OCI-LY1 (cell line): ENCODE measurements at regions not wholly inside any gene's neighbourhood (a gene's known extent, or its start where the extent isn't known, plus 50 kb on each side); places are given as distances from the start of the nearest gene placed in this dataset.

Experiments
- H2AFZ ChIP-seq: fragments of 200-600 bp; sonication (generic), shearing (Covaris generic); 2 replicates; pipeline ENCODE4 v1.6.0; 2014; ENCODE audit warnings: antibody characterized with exemption, mild to moderate bottlenecking, low read length
- H3F3A ChIP-seq: fragments of 200-600 bp; sonication (generic), shearing (Covaris generic); 2 replicates; pipeline ENCODE4 v1.6.0; 2014; ENCODE audit warnings: mild to moderate bottlenecking, antibody characterized with exemption, low read length, moderate library complexity; ENCODE audit not compliant: insufficient read depth
- H3K27ac ChIP-seq: fragments of 200-600 bp; sonication (generic); 2 replicates; pipeline ENCODE4 v1.5.1; 2014; ENCODE audit warnings: low read length, mixed run types, mild to moderate bottlenecking, low read depth; ENCODE audit not compliant: poor library complexity, severe bottlenecking
- H3K27me3 ChIP-seq: fragments of 200-600 bp; sonication (generic); 2 replicates; pipeline ENCODE4 v1.6.0; 2014; ENCODE audit warnings: antibody characterized with exemption, mild to moderate bottlenecking, low read length, moderate library complexity; ENCODE audit not compliant: insufficient read depth
- H3K36me3 ChIP-seq: fragments of 200-600 bp; sonication (generic); 2 replicates; pipeline ENCODE4 v1.6.1; 2014; ENCODE audit warnings: mild to moderate bottlenecking, antibody characterized with exemption, low read length, moderate library complexity, mixed read lengths; ENCODE audit not compliant: insufficient read depth
- H3K4me1 ChIP-seq: fragments of 200-600 bp; sonication (generic); 2 replicates; pipeline ENCODE4 v1.5.1; 2014; ENCODE audit warnings: mild to moderate bottlenecking, low read length, moderate library complexity; ENCODE audit not compliant: insufficient read depth, severe bottlenecking
- H3K4me2 ChIP-seq: fragments of 200-600 bp; sonication (generic), shearing (Covaris generic); 2 replicates; pipeline ENCODE4 v1.6.1; 2014; ENCODE audit warnings: low read length
- H3K4me3 ChIP-seq: fragments of 200-600 bp; sonication (generic); 2 replicates; pipeline ENCODE4 v1.5.1; 2014; ENCODE audit warnings: low read length, low read depth, mild to moderate bottlenecking, mixed read lengths; ENCODE audit not compliant: poor library complexity, severe bottlenecking
- H3K79me2 ChIP-seq: fragments of 200-600 bp; shearing (Covaris generic); 2 replicates; pipeline ENCODE4 v1.6.1; 2016; ENCODE audit warnings: mixed run types, low read length, mixed read lengths; ENCODE audit not compliant: insufficient read depth
- H3K9ac ChIP-seq: fragments of 200-600 bp; sonication (generic), shearing (Covaris generic); 2 replicates; pipeline ENCODE4 v1.6.1; 2014; ENCODE audit warnings: mild to moderate bottlenecking, low read length, mixed read lengths
- H3K9me2 ChIP-seq: fragments of 200-600 bp; sonication (generic), shearing (Covaris generic); 2 replicates; pipeline ENCODE4 v1.6.1; 2014; ENCODE audit warnings: low read depth, mild to moderate bottlenecking, low read length, mixed read lengths
- H3K9me3 ChIP-seq: fragments of 200-600 bp; shearing (Covaris generic); 2 replicates; pipeline ENCODE4 v1.6.1; 2014; ENCODE audit warnings: low read length, mixed read lengths
- H4K20me1 ChIP-seq: fragments of 200-600 bp; sonication (generic), shearing (Covaris generic); 2 replicates; pipeline ENCODE4 v1.6.0; 2016; ENCODE audit warnings: mild to moderate bottlenecking, low read length; ENCODE audit not compliant: insufficient read depth
- EZH2 ChIP-seq: fragments of 200-600 bp; sonication (generic), shearing (Covaris generic); IDR thresholded peaks from 2 replicates; pipeline ENCODE4 v1.8.0; 2017; ENCODE audit warnings: borderline replicate concordance, mixed run types, mild to moderate bottlenecking, antibody characterized with exemption, low read length, moderate library complexity, mixed read lengths
- TF ChIP-seq, protein P1 (sequence below): fragments of 200-600 bp; sonication (generic), shearing (Covaris generic); IDR thresholded peaks from 2 replicates; pipeline ENCODE4 v1.5.1; 2017; ENCODE audit warnings: mild to moderate bottlenecking, antibody characterized with exemption, low read length, moderate library complexity, mixed read lengths

DNA sequence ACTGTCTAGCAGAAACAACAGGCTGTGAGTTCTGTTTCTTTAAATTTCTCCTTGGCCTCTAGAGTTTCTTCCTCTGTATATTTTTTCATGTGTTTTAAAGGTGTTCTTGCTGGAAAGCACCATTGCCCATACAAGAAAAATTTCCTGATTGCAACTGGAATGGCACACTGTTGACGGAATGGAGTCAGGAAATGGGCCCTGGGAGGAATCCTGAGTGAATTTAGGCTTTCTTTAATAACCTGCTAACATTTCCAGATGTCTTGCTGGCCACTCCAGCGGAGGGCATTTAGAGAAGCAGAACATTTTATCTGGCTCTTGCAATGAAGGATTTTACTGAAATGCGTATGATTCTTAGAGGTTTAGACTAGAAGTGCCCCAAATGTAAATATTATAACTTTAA is 736.3 kb downstream of the TAF11L14 start:
- no peak overlapping the region for H3K4me2 ChIP-seq
- no peak overlapping the region for H3K4me3 ChIP-seq
- no peak overlapping the region for H2AFZ ChIP-seq
- H3K9me3 ChIP-seq: no peaks in the 10 kb centered on the region
- no peaks in the 10 kb centered on the region for H3K4me1 ChIP-seq
- H3F3A ChIP-seq: no peaks in the 10 kb centered on the region
- no peaks in the 10 kb centered on the region for H3K27me3 ChIP-seq
- no peaks in the 10 kb centered on the region for H3K79me2 ChIP-seq
- no peak overlapping the region for H3K27ac ChIP-seq
- TF ChIP-seq, protein P1, sequence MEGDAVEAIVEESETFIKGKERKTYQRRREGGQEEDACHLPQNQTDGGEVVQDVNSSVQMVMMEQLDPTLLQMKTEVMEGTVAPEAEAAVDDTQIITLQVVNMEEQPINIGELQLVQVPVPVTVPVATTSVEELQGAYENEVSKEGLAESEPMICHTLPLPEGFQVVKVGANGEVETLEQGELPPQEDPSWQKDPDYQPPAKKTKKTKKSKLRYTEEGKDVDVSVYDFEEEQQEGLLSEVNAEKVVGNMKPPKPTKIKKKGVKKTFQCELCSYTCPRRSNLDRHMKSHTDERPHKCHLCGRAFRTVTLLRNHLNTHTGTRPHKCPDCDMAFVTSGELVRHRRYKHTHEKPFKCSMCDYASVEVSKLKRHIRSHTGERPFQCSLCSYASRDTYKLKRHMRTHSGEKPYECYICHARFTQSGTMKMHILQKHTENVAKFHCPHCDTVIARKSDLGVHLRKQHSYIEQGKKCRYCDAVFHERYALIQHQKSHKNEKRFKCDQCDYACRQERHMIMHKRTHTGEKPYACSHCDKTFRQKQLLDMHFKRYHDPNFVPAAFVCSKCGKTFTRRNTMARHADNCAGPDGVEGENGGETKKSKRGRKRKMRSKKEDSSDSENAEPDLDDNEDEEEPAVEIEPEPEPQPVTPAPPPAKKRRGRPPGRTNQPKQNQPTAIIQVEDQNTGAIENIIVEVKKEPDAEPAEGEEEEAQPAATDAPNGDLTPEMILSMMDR: no peak
- TF ChIP-seq EZH2: no peak
- no peaks in the 10 kb centered on the region for H3K36me3 ChIP-seq
- no peaks in the 10 kb centered on the region for H4K20me1 ChIP-seq
- H3K9ac ChIP-seq: no peak overlapping the region
- no peaks in the 10 kb centered on the region for H3K9me2 ChIP-seq

DNA sequence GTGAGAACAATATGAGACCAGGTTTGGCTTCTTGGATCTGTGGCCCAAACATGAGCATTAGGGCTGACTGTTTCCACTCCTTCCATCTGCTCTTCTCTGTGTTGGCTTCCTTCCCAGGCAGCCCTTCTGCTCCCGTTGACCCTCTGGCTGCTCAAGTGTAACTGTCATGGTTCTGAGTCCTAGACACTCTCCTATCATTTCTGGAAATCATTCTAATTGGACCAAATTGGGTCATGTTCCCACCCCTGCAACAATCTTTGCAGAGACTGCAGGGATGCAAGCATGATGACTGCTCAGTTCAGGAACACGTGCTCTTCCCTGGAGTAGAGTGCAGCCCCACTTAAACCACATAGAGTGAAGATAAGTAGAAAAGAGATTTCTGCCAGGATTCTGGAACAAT is 741.4 kb downstream of the TAF11L14 start:
- Histone ChIP-seq H3K4me3 (no peak overlapping the region), H3K9me3 (no peaks in the 10 kb centered on the region), H3K9me2 (no peaks in the 10 kb centered on the region), H3K27ac (no peak overlapping the region), H3K4me2 (no peak overlapping the region), H3K79me2 (no peaks in the 10 kb centered on the region), H2AFZ (no peak overlapping the region), H3F3A (no peaks in the 10 kb centered on the region), H3K9ac (no peak overlapping the region), H4K20me1 (no peaks in the 10 kb centered on the region), H3K4me1 (no peaks in the 10 kb centered on the region), H3K27me3 (no peaks in the 10 kb centered on the region), H3K36me3 (no peaks in the 10 kb centered on the region)
- TF ChIP-seq, protein P1: no peak
- TF ChIP-seq EZH2: no peak

GRCh38 chr5:18378066-18378465 is 743.8 kb downstream of the TAF11L14 start:
- no peaks in the 10 kb centered on the region for H3F3A ChIP-seq
- H3K9ac ChIP-seq: no peak overlapping the region
- H4K20me1 ChIP-seq: no peaks in the 10 kb centered on the region
- H3K27ac ChIP-seq: no peak overlapping the region
- no peak for TF ChIP-seq EZH2
- TF ChIP-seq, protein P1: no peak
- H3K79me2 ChIP-seq: no peaks in the 10 kb centered on the region
- no peaks in the 10 kb centered on the region for H3K36me3 ChIP-seq
- no peaks in the 10 kb centered on the region for H3K4me1 ChIP-seq
- H3K9me3 ChIP-seq: no peaks in the 10 kb centered on the region
- no peaks in the 10 kb centered on the region for H3K9me2 ChIP-seq
- H3K27me3 ChIP-seq: no peaks in the 10 kb centered on the region
- no peak overlapping the region for H2AFZ ChIP-seq
- H3K4me2 ChIP-seq: no peak overlapping the region
- H3K4me3 ChIP-seq: no peak overlapping the region
